ENCODE measurements at regions not wholly inside any gene's neighbourhood (a gene's known extent, or its start where the extent isn't known, plus 50 kb on each side); places are given as distances from the start of the nearest gene placed in this dataset.

DNA sequence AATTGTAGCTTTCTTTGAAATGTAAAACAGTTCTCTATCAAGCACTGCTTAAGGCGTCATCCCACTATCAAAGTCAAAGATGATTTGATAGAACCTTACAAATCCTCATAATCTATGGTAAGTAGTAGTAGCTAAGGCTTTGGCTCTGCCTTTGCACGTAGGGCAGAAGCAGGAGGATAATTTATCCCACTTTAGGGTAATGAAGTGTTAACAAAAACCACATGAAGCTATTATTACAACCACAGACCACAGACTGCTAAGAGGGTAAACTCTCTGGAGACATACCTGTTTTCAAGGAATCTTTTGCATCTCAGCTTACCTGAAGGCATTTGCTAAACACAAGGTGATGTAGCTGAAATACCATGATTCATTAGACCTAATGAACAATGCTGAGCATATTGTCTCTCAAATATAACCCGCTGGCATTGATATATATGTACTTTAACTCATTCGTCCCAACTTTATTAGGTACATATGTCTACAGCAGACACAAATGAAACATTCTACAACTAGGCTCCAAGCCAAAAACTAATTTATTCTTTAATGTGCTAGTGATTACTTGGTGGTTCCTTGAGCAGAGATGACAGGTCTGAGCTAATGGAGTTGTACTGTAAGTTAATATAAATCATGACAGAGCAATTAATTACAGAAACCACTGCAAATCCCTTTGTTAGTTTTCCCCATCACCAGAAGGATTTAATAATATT lies 368.8 kb downstream of the ETNK1 start:
- H3K4me2 ChIP-seq (ENCODE audit: low read depth, low read length, poor library complexity, severe bottlenecking): no peak overlapping the region
- no peaks in the 10 kb centered on the region for H3K27me3 ChIP-seq (ENCODE audit: low read length)
- H3K79me2 ChIP-seq (ENCODE audit: insufficient read depth, low read length): no peaks in the 10 kb centered on the region
- TF ChIP-seq EZH2phosphoT487 (conservative IDR thresholded peaks at IDR 0.05; ENCODE audit: low read length): no peak
- TF ChIP-seq, protein P1, sequence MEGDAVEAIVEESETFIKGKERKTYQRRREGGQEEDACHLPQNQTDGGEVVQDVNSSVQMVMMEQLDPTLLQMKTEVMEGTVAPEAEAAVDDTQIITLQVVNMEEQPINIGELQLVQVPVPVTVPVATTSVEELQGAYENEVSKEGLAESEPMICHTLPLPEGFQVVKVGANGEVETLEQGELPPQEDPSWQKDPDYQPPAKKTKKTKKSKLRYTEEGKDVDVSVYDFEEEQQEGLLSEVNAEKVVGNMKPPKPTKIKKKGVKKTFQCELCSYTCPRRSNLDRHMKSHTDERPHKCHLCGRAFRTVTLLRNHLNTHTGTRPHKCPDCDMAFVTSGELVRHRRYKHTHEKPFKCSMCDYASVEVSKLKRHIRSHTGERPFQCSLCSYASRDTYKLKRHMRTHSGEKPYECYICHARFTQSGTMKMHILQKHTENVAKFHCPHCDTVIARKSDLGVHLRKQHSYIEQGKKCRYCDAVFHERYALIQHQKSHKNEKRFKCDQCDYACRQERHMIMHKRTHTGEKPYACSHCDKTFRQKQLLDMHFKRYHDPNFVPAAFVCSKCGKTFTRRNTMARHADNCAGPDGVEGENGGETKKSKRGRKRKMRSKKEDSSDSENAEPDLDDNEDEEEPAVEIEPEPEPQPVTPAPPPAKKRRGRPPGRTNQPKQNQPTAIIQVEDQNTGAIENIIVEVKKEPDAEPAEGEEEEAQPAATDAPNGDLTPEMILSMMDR (IDR thresholded peaks at IDR 0.05; ENCODE audit: insufficient read depth, low read length, poor library complexity, severe bottlenecking): no peak
- no peak overlapping the region for H3K4me3 ChIP-seq (ENCODE audit: insufficient read depth, low read length, poor library complexity, severe bottlenecking)
- H3K36me3 ChIP-seq (ENCODE audit: low read length): no peaks in the 10 kb centered on the region
- H3K27ac ChIP-seq (ENCODE audit: low read depth, low read length): no peak overlapping the region
- no peak overlapping the region for H3K9ac ChIP-seq (ENCODE audit: low read length)
- H2AFZ ChIP-seq (ENCODE audit: low read depth, low read length, severe bottlenecking): no peak overlapping the region
- no peaks in the 10 kb centered on the region for H4K20me1 ChIP-seq (ENCODE audit: low read depth, low read length)
- no peaks in the 10 kb centered on the region for H3K9me2 ChIP-seq (replicated peaks; ENCODE audit: insufficient read depth, low read length)
- no peaks in the 10 kb centered on the region for H3F3A ChIP-seq (ENCODE audit: insufficient read depth)
- H3K9me3 ChIP-seq (ENCODE audit: insufficient read depth, low read length): no peaks in the 10 kb centered on the region

GRCh38 chr12:22994316-22994675 lies 369.3 kb downstream of the ETNK1 start:
- Histone ChIP-seq H3K79me2 (ENCODE audit: insufficient read depth, low read length) (no peaks in the 10 kb centered on the region), H3K4me3 (ENCODE audit: insufficient read depth, low read length, poor library complexity, severe bottlenecking) (no peak overlapping the region), H3K9me2 (replicated peaks; ENCODE audit: insufficient read depth, low read length) (no peaks in the 10 kb centered on the region), H3K36me3 (ENCODE audit: low read length) (no peaks in the 10 kb centered on the region), H3K4me2 (ENCODE audit: low read depth, low read length, poor library complexity, severe bottlenecking) (no peak overlapping the region), H3K27ac (ENCODE audit: low read depth, low read length) (no peak overlapping the region), H4K20me1 (ENCODE audit: low read depth, low read length) (no peaks in the 10 kb centered on the region), H2AFZ (ENCODE audit: low read depth, low read length, severe bottlenecking) (no peak overlapping the region), H3K9ac (ENCODE audit: low read length) (no peak overlapping the region), H3K27me3 (ENCODE audit: low read length) (no peaks in the 10 kb centered on the region), H3F3A (ENCODE audit: insufficient read depth) (no peaks in the 10 kb centered on the region), H3K9me3 (ENCODE audit: insufficient read depth, low read length) (no peaks in the 10 kb centered on the region)
- TF ChIP-seq EZH2phosphoT487 (conservative IDR thresholded peaks at IDR 0.05; ENCODE audit: low read length): no peak
- TF ChIP-seq, protein P1 (IDR thresholded peaks at IDR 0.05; ENCODE audit: insufficient read depth, low read length, poor library complexity, severe bottlenecking): no peak

GRCh38 chr12:23001487-23001886 lies 376.5 kb downstream of the ETNK1 start:
- H3K79me2 ChIP-seq (ENCODE audit: insufficient read depth, low read length): no peaks in the 10 kb centered on the region
- no peaks in the 10 kb centered on the region for H3K9me2 ChIP-seq (replicated peaks; ENCODE audit: insufficient read depth, low read length)
- H3K9ac ChIP-seq (ENCODE audit: low read length): no peak overlapping the region
- no peak overlapping the region for H3K4me3 ChIP-seq (ENCODE audit: insufficient read depth, low read length, poor library complexity, severe bottlenecking)
- no peak overlapping the region for H2AFZ ChIP-seq (ENCODE audit: low read depth, low read length, severe bottlenecking)
- no peaks in the 10 kb centered on the region for H3K27me3 ChIP-seq (ENCODE audit: low read length)
- H3F3A ChIP-seq (ENCODE audit: insufficient read depth): no peaks in the 10 kb centered on the region
- no peaks in the 10 kb centered on the region for H4K20me1 ChIP-seq (ENCODE audit: low read depth, low read length)
- no peak overlapping the region for H3K4me2 ChIP-seq (ENCODE audit: low read depth, low read length, poor library complexity, severe bottlenecking)
- H3K27ac ChIP-seq (ENCODE audit: low read depth, low read length): no peak overlapping the region
- no peaks in the 10 kb centered on the region for H3K36me3 ChIP-seq (ENCODE audit: low read length)
- H3K9me3 ChIP-seq (ENCODE audit: insufficient read depth, low read length): no peaks in the 10 kb centered on the region
- TF ChIP-seq EZH2phosphoT487 (conservative IDR thresholded peaks at IDR 0.05; ENCODE audit: low read length): no peak
- TF ChIP-seq, protein P1 (IDR thresholded peaks at IDR 0.05; ENCODE audit: insufficient read depth, low read length, poor library complexity, severe bottlenecking): no peak
